HFFc6 (cell line): ENCODE measurements at regions not wholly inside any gene's neighbourhood (a gene's known extent, or its start where the extent isn't known, plus 50 kb on each side); places are given as distances from the start of the nearest gene placed in this dataset.

Experiments
- DNase-seq: peaks from one replicate; pipeline ENCODE4 v3.0.0-alpha.2; 2018
- H3K27ac Mint-ChIP-seq: 2 replicates; pipeline ENCODE4 v1.8.0; 2020; ENCODE audit warnings: mild to moderate bottlenecking, mixed read lengths
- H3K27me3 Mint-ChIP-seq: 2 replicates; pipeline ENCODE4 v1.8.0; 2021; ENCODE audit warnings: mild to moderate bottlenecking, moderate library complexity, mixed read lengths; ENCODE audit not compliant: insufficient read depth
- H3K36me3 Mint-ChIP-seq: 2 replicates; pipeline ENCODE4 v1.8.0; 2021; ENCODE audit warnings: low read depth, mixed read lengths
- H3K4me1 Mint-ChIP-seq: 2 replicates; pipeline ENCODE4 v1.8.0; 2020; ENCODE audit warnings: low read depth, mixed read lengths
- H3K4me3 Mint-ChIP-seq: 2 replicates; pipeline ENCODE4 v1.8.0; 2020; ENCODE audit warnings: mild to moderate bottlenecking, moderate library complexity, mixed read lengths
- H3K9me3 Mint-ChIP-seq: 2 replicates; pipeline ENCODE4 v1.8.0; 2020; ENCODE audit warnings: mild to moderate bottlenecking, mixed read lengths
- CTCF ChIP-seq: fragments of 200-600 bp; sonication (generic); IDR thresholded peaks from 2 replicates; pipeline ENCODE4 v1.5.0; 2021; ENCODE audit warnings: antibody characterized with exemption, mild to moderate bottlenecking

GRCh38 chr2:194260185-194260584 lies 1396.8 kb upstream of the SLC39A10 start:
- no peak overlapping the region for H3K27ac Mint-ChIP-seq
- no peaks in the 10 kb centered on the region; the same call in 1 of the 2 replicates for H3K36me3 Mint-ChIP-seq
- no peaks in the 10 kb centered on the region for H3K4me1 Mint-ChIP-seq
- H3K27me3 Mint-ChIP-seq = no peaks in the 10 kb centered on the region; the same call in none of the 2 replicates
- no peak for DNase-seq
- no peak overlapping the region for H3K4me3 Mint-ChIP-seq
- peaks cover 35% of the 10 kb centered on the region for H3K9me3 Mint-ChIP-seq
- no peak for TF ChIP-seq CTCF

GRCh38 chr2:194257095-194257494 lies 1399.9 kb upstream of the SLC39A10 start:
- H3K4me3 Mint-ChIP-seq = no peak overlapping the region
- no peak overlapping the region for H3K27ac Mint-ChIP-seq
- H3K36me3 Mint-ChIP-seq = no peaks in the 10 kb centered on the region; the same call in 1 of the 2 replicates
- H3K27me3 Mint-ChIP-seq = no peaks in the 10 kb centered on the region; the same call in 1 of the 2 replicates
- H3K9me3 Mint-ChIP-seq = peaks cover 37% of the 10 kb centered on the region
- no peak for TF ChIP-seq CTCF
- DNase-seq = no peak
- H3K4me1 Mint-ChIP-seq = no peaks in the 10 kb centered on the region

GRCh38 chr2:194253528-194254259 lies 1403.3 kb upstream of the SLC39A10 start:
- Mint-ChIP-seq H3K4me1 (no peaks in the 10 kb centered on the region), H3K27ac (no peak overlapping the region), H3K4me3 (no peak overlapping the region), H3K9me3 (peaks cover 42% of the 10 kb centered on the region), H3K36me3 (no peaks in the 10 kb centered on the region), H3K27me3 (no peaks in the 10 kb centered on the region; the same call in 1 of the 2 replicates)
- TF ChIP-seq CTCF = no peak
- no peak for DNase-seq

GRCh38 chr2:194252127-194252526 lies 1404.9 kb upstream of the SLC39A10 start:
- Mint-ChIP-seq H3K9me3 (peaks cover 36% of the 10 kb centered on the region), H3K27me3 (no peaks in the 10 kb centered on the region), H3K27ac (no peak overlapping the region), H3K36me3 (no peaks in the 10 kb centered on the region), H3K4me3 (no peak overlapping the region), H3K4me1 (no peaks in the 10 kb centered on the region)
- TF ChIP-seq CTCF = no peak
- no peak for DNase-seq

GRCh38 chr2:194232600-194232999 lies 1424.4 kb upstream of the SLC39A10 start:
- TF ChIP-seq CTCF = no peak
- no peaks in the 10 kb centered on the region for H3K27me3 Mint-ChIP-seq
- H3K36me3 Mint-ChIP-seq = no peaks in the 10 kb centered on the region
- peaks cover 17% of the 10 kb centered on the region for H3K9me3 Mint-ChIP-seq
- H3K4me3 Mint-ChIP-seq = no peak overlapping the region
- H3K4me1 Mint-ChIP-seq = no peaks in the 10 kb centered on the region
- no peak overlapping the region for H3K27ac Mint-ChIP-seq
- no peak for DNase-seq
